OCI-LY7 (cell line): ENCODE measurements at regions not wholly inside any gene's neighbourhood (a gene's known extent, or its start where the extent isn't known, plus 50 kb on each side); places are given as distances from the start of the nearest gene placed in this dataset.

Experiments
- BruUV-seq: library from RNA; stranded (reverse); fragments of 400-500 nt; replicated peaks from 2 replicates; lab custom pipeline; 2021; lab: Mats Ljungman, UMichigan
- CTCF ChIA-PET: fragments of 300-600 bp; sonication (Branson Sonifier 250); formaldehyde crosslinking; loops from one replicate; lab custom pipeline; 2022; ENCODE audit warnings: antibody characterized with exemption; ENCODE audit not compliant: unreplicated experiment; lab: Charles Lee
- POLR2A ChIA-PET: fragments of 300-600 bp; sonication (Branson Sonifier 250); formaldehyde crosslinking; loops from one replicate; lab custom pipeline; 2022; ENCODE audit warnings: antibody characterized with exemption; lab: Charles Lee
- DNase-seq: peaks from one replicate; pipeline ENCODE4 v3.0.0-alpha.2; 2015; ENCODE audit warnings: low spot score
- H2AFZ ChIP-seq: fragments of 200-600 bp; sonication (generic), shearing (Covaris generic); 2 replicates; pipeline ENCODE4 v1.6.1; 2014; ENCODE audit warnings: mild to moderate bottlenecking, antibody characterized with exemption, low read length, moderate library complexity
- H3K27ac ChIP-seq: fragments of 200-600 bp; sonication (generic); 2 replicates; pipeline ENCODE4 v1.5.1; 2014; ENCODE audit warnings: mixed run types, low read depth, mild to moderate bottlenecking, moderate library complexity, low read length, inconsistent platforms; ENCODE audit not compliant: poor library complexity, severe bottlenecking
- H3K36me3 ChIP-seq: fragments of 200-600 bp; sonication (generic); 2 replicates; pipeline ENCODE4 v1.6.1; 2014; ENCODE audit warnings: mild to moderate bottlenecking, antibody characterized with exemption, low read length, moderate library complexity, mixed read lengths; ENCODE audit not compliant: insufficient read depth
- H3K4me1 ChIP-seq: fragments of 200-600 bp; sonication (generic); 2 replicates; pipeline ENCODE4 v1.5.1; 2014; ENCODE audit warnings: mild to moderate bottlenecking, low read length; ENCODE audit not compliant: insufficient read depth, poor library complexity, severe bottlenecking
- H3K4me2 ChIP-seq: fragments of 200-600 bp; sonication (generic); 2 replicates; pipeline ENCODE4 v1.6.1; 2014; ENCODE audit warnings: mild to moderate bottlenecking, low read length
- H3K4me3 ChIP-seq: fragments of 200-600 bp; sonication (generic); 2 replicates; pipeline ENCODE4 v1.5.1; 2014; ENCODE audit warnings: mild to moderate bottlenecking, low read depth, low read length; ENCODE audit not compliant: poor library complexity, severe bottlenecking
- H3K79me2 ChIP-seq: fragments of 200-600 bp; sonication (generic); 2 replicates; pipeline ENCODE4 v1.6.1; 2016; ENCODE audit warnings: low read depth, mild to moderate bottlenecking, low read length, moderate library complexity, mixed read lengths; ENCODE audit not compliant: insufficient read depth
- H3K9me2 ChIP-seq: fragments of 200-600 bp; sonication (generic); 2 replicates; pipeline ENCODE4 v1.6.1; 2016; ENCODE audit warnings: mild to moderate bottlenecking, low read length, mixed read lengths; ENCODE audit not compliant: insufficient read depth
- H3K9me3 ChIP-seq: fragments of 200-600 bp; sonication (generic); 2 replicates; pipeline ENCODE4 v1.6.1; 2014; ENCODE audit warnings: mild to moderate bottlenecking, mixed run types, low read length, mixed read lengths
- H4K20me1 ChIP-seq: fragments of 200-600 bp; sonication (generic); 2 replicates; pipeline ENCODE4 v1.6.1; 2014; ENCODE audit warnings: mild to moderate bottlenecking, antibody characterized with exemption, low read length, moderate library complexity, mixed read lengths; ENCODE audit not compliant: insufficient read depth
- CTCF ChIP-seq: fragments of 200-600 bp; sonication (generic); conservative IDR thresholded peaks from 2 replicates; pipeline ENCODE4 v1.5.1; 2014; ENCODE audit warnings: mild to moderate bottlenecking, antibody characterized with exemption, low read length, moderate library complexity, mixed read lengths
- EZH2phosphoT487 ChIP-seq: fragments of 200-600 bp; sonication (generic); IDR thresholded peaks from 2 replicates; pipeline ENCODE4 v1.6.1; 2018; ENCODE audit warnings: low read depth, borderline replicate concordance, mild to moderate bottlenecking, mixed run types, antibody characterized with exemption, low read length, moderate library complexity, mixed read lengths
- intact Hi-C: fragments of 100-400 bp; cut with micrococcal nuclease; formaldehyde crosslinking; loops from one replicate; pipeline ENCODE4 v1.10.0; 2022; ENCODE audit not compliant: unreplicated experiment

- H3K4me2 ChIP-seq, result no peak overlapping the region
- no peak for DNase-seq
- CTCF ChIA-PET, result no interaction called here
Observed at GRCh38 chr18:66344227-66344626, 259.7 kb downstream of the CDH19 start.

GRCh38 chr18:66342577-66342976, 261.3 kb downstream of the CDH19 start:
- Histone ChIP-seq H3K9me2 (no peaks in the 10 kb centered on the region), H2AFZ (no peak overlapping the region), H3K4me3 (no peak overlapping the region), H3K4me2 (no peak overlapping the region), H3K36me3 (no peaks in the 10 kb centered on the region), H3K9me3 (no peaks in the 10 kb centered on the region), H3K4me1 (no peaks in the 10 kb centered on the region), H4K20me1 (no peaks in the 10 kb centered on the region), H3K79me2 (no peaks in the 10 kb centered on the region), H3K27ac (no peak overlapping the region)
- intact Hi-C loops, result no loop called here
- TF ChIP-seq CTCF, result no peak
- TF ChIP-seq EZH2phosphoT487, result no peak
- CTCF ChIA-PET, result no interaction called here
- BruUV-seq, result no TSS peak
- POLR2A ChIA-PET, result interaction anchor here (0.7 kb wide), 1 partner anchor 19 kb away, joined by 4 read pairs; no protein-coding TSS in a partner anchor
- DNase-seq, result no peak

More at GRCh38 chr18:66344227-66344626, 259.7 kb downstream of the CDH19 start:
- Histone ChIP-seq H2AFZ (no peak overlapping the region), H3K79me2 (no peaks in the 10 kb centered on the region), H3K36me3 (no peaks in the 10 kb centered on the region), H3K9me2 (no peaks in the 10 kb centered on the region), H3K9me3 (no peaks in the 10 kb centered on the region), H3K27ac (no peak overlapping the region), H3K4me3 (no peak overlapping the region), H3K4me1 (no peaks in the 10 kb centered on the region), H4K20me1 (no peaks in the 10 kb centered on the region)
- POLR2A ChIA-PET, result no interaction called here
- TF ChIP-seq EZH2phosphoT487 (no peak), CTCF (no peak)
- intact Hi-C loops, result no loop called here
- no TSS peak for BruUV-seq

DNA sequence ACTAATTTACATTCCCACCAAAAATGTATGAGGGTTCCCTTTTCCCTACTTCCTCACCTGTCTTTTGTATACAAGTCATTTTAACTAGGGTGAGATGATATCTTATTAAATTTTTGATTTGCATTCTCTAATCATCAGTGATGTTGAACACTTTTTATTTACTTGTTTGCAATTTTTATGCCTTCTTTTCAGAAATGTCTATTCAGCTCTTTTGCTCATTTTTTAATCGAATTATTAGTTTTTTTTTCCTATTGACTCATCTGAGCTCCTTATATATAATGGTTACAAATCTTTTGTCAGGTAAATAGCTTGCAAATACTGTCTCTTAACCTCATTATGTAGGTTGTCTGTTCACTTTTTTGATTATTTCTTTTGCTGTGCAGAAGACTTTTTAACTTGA, 269.4 kb downstream of the CDH19 start:
- Histone ChIP-seq H3K4me1 (no peaks in the 10 kb centered on the region), H3K9me3 (no peaks in the 10 kb centered on the region), H3K4me2 (no peak overlapping the region), H3K4me3 (no peak overlapping the region), H3K79me2 (no peaks in the 10 kb centered on the region), H2AFZ (no peak overlapping the region), H3K36me3 (no peaks in the 10 kb centered on the region), H3K27ac (no peak overlapping the region), H4K20me1 (no peaks in the 10 kb centered on the region), H3K9me2 (no peaks in the 10 kb centered on the region)
- no TSS peak for BruUV-seq
- TF ChIP-seq CTCF (no peak), EZH2phosphoT487 (no peak)
- POLR2A ChIA-PET, result no interaction called here
- DNase-seq, result no peak
- CTCF ChIA-PET, result no interaction called here
- intact Hi-C loops, result no loop called here
